Inflammatory macrophage treated with lipopolysaccharide for 4 hours (primary cell): ENCODE measurements at regions not wholly inside any gene's neighbourhood (a gene's known extent, or its start where the extent isn't known, plus 50 kb on each side); places are given as distances from the start of the nearest gene placed in this dataset.
"Not testable (repeated sequence)": the region's sequence is repeated elsewhere in the genome, so short reads cannot be mapped to it uniquely, and the experiment has no call there.

Experiments
- DNase-seq: peaks from one replicate; pipeline ENCODE4 v3.0.0-alpha.2; 2020

GRCh38 chr1:166307261-166308188 lies 140.7 kb upstream of the FAM78B start:
- no peak for DNase-seq

- not testable (repeated sequence) for DNase-seq
Observed at GRCh38 chr1:166316306-166316705, 149.5 kb upstream of the FAM78B start.

GRCh38 chr1:166322470-166322869 lies 155.7 kb upstream of the FAM78B start:
- DNase-seq, result no peak

GRCh38 chr1:166327886-166328285 lies 161.1 kb upstream of the FAM78B start:
- DNase-seq, result no peak

- no peak for DNase-seq
Observed at GRCh38 chr1:166328956-166329355, 162.2 kb upstream of the FAM78B start.

GRCh38 chr1:166330096-166330495 lies 163.3 kb upstream of the FAM78B start:
- DNase-seq, result no peak

- no peak for DNase-seq
Observed at GRCh38 chr1:166338105-166338504, 171.3 kb upstream of the FAM78B start.

- no peak for DNase-seq
Observed at GRCh38 chr1:166340709-166341108, 173.9 kb upstream of the FAM78B start.

GRCh38 chr1:166343276-166343675 lies 176.5 kb upstream of the FAM78B start:
- no peak for DNase-seq

GRCh38 chr1:166350490-166350889 lies 183.7 kb upstream of the FAM78B start:
- DNase-seq, result no peak

- DNase-seq, result no peak
Observed at GRCh38 chr1:166351676-166352075, 184.9 kb upstream of the FAM78B start.

- DNase-seq, result no peak
Observed at GRCh38 chr1:166353213-166353612, 186.4 kb upstream of the FAM78B start.

- no peak for DNase-seq
Observed at GRCh38 chr1:166354406-166354805, 187.6 kb upstream of the FAM78B start.

GRCh38 chr1:166365081-166365480 lies 198.3 kb upstream of the FAM78B start:
- no peak for DNase-seq

GRCh38 chr1:166368030-166368429 lies 201.2 kb upstream of the FAM78B start:
- no peak for DNase-seq

- no peak for DNase-seq
Observed at GRCh38 chr1:166377896-166378295, 211.1 kb upstream of the FAM78B start.

GRCh38 chr1:166378805-166379204 lies 212.0 kb upstream of the FAM78B start:
- no peak for DNase-seq

- DNase-seq, result no peak
Observed at GRCh38 chr1:166379447-166379846, 212.6 kb upstream of the FAM78B start.

GRCh38 chr1:166383137-166383536 lies 216.3 kb upstream of the FAM78B start:
- no peak for DNase-seq

- DNase-seq, result no peak
Observed at GRCh38 chr1:166383635-166384346, 217.0 kb upstream of the FAM78B start.

GRCh38 chr1:166384948-166385347 lies 218.1 kb upstream of the FAM78B start:
- no peak for DNase-seq

GRCh38 chr1:166390366-166391033 lies 223.7 kb upstream of the FAM78B start:
- no peak for DNase-seq

- DNase-seq, result no peak
Observed at GRCh38 chr1:166391279-166392066, 224.7 kb upstream of the FAM78B start.
